Lung (tissue), 11 donors: ENCODE measurements at regions not wholly inside any gene's neighbourhood (a gene's known extent, or its start where the extent isn't known, plus 50 kb on each side); places are given as distances from the start of the nearest gene placed in this dataset.

ENCODE experiments used
- ATAC-seq: fragments of 200-7000 bp; cut with Tn5 transposase; one replicate; pipeline ENCODE4 v1.9.1; 2020; ENCODE audit warnings: moderate number of reproducible peaks; ENCODE audit not compliant: insufficient read depth, low FRiP score
- DNase-seq, 3 donors: peaks; one replicate each; pipeline ENCODE4 v3.0.0-alpha.2; 2013 to 2017
- H3K27ac ChIP-seq, 2 donors: one replicate each; pipeline ENCODE4 v1.5.1; 2013; ENCODE audit warnings: mild to moderate bottlenecking in 2 of 2, moderate library complexity in 2 of 2, control low read depth in 1 of 2, inconsistent platforms in 1 of 2, low read depth in 1 of 2, low read length in 1 of 2
- H3K27me3 ChIP-seq, 3 donors: one replicate each; pipeline ENCODE4 v1.5.1; 2013; ENCODE audit warnings: low read length in 2 of 3; ENCODE audit not compliant: control insufficient read depth in 3 of 3, insufficient read depth in 3 of 3
- H3K36me3 ChIP-seq, 4 donors: one replicate each; pipeline ENCODE4 v1.5.1; 2013; ENCODE audit warnings: low read length in 4 of 4, mild to moderate bottlenecking in 1 of 4, moderate library complexity in 1 of 4; ENCODE audit not compliant: control insufficient read depth in 4 of 4, insufficient read depth in 4 of 4
- H3K4me1 ChIP-seq, 5 donors: one replicate each; pipeline ENCODE4 v1.5.1; 2013; ENCODE audit warnings: low read length in 5 of 5, mild to moderate bottlenecking in 2 of 5, moderate library complexity in 1 of 5; ENCODE audit not compliant: control insufficient read depth in 5 of 5, insufficient read depth in 5 of 5
- H3K4me3 ChIP-seq: one replicate; pipeline ENCODE4 v1.5.1; 2013; ENCODE audit warnings: mild to moderate bottlenecking, control low read depth, moderate library complexity
- H3K9ac ChIP-seq, 2 donors: one replicate each; pipeline ENCODE4 v1.5.1; 2013; ENCODE audit warnings: low read length in 2 of 2, control low read depth in 1 of 2; ENCODE audit not compliant: insufficient read depth in 1 of 2
- H3K9me3 ChIP-seq, 4 donors: one replicate each; pipeline ENCODE4 v1.5.1; 2013; ENCODE audit warnings: low read length in 3 of 4, mild to moderate bottlenecking in 1 of 4, moderate library complexity in 1 of 4; ENCODE audit not compliant: control insufficient read depth in 4 of 4, insufficient read depth in 3 of 4
- CTCF ChIP-seq: IDR thresholded peaks from 2 replicates; pipeline ENCODE4 v1.5.1; 2012; ENCODE audit warnings: mild to moderate bottlenecking; ENCODE audit errors: control extremely low read depth, extremely low read depth
- WGBS, 2 donors: extraction: QIAGEN DNeasy Blood & Tissue Kit; methylation state at CpG; one replicate each; pipeline ENCODE4 v1.1.7; 2013; 5-methylcytosine and 5-hydroxymethylcytosine counted together
- donor health status: control.
- donor health status: control.
- donor health status: Bipolar disorder and iron deficiency.
- donor health status: healthy.
- donor health status: DM: yes; HTN: yes; CAD: no.

- no peak for ATAC-seq
- no peak for DNase-seq
- no peaks in the 10 kb centered on the region for H3K4me1 ChIP-seq
- peaks cover 0 to 3% (median 0%) of the 10 kb centered on the region in 4 donors for H3K9me3 ChIP-seq
- H3K27me3 ChIP-seq, result no peaks in the 10 kb centered on the region
- H3K36me3 ChIP-seq, result no peaks in the 10 kb centered on the region
- H3K4me3 ChIP-seq, result no peak overlapping the region
- H3K27ac ChIP-seq, result no peak overlapping the region
- TF ChIP-seq CTCF, result no peak
- no peak overlapping the region for H3K9ac ChIP-seq
- WGBS, 2 donors, result 71 to 74% methylated on average over 6 of the region's 6 CpGs
Measured at GRCh38 chr10:9243941-9244411, 1189.5 kb downstream of the GATA3 start.

- no peaks in the 10 kb centered on the region for H3K4me1 ChIP-seq
- no peak overlapping the region for H3K27ac ChIP-seq
- no peak for ATAC-seq
- DNase-seq, result peak in 1 of 3 donors; percentile 8
- H3K4me3 ChIP-seq, result no peak overlapping the region
- H3K36me3 ChIP-seq, result no peaks in the 10 kb centered on the region
- H3K9ac ChIP-seq, result no peak overlapping the region
- H3K9me3 ChIP-seq, result peaks cover 0 to 3% (median under 1%) of the 10 kb centered on the region in 4 donors
- no peak for TF ChIP-seq CTCF
- no peaks in the 10 kb centered on the region for H3K27me3 ChIP-seq
- WGBS, 2 donors, result 57 to 65% methylated on average over 1 of the region's 1 CpG
Measured at GRCh38 chr10:9244864-9245263, 1190.4 kb downstream of the GATA3 start.

GRCh38 chr10:9253121-9253520, 1198.6 kb downstream of the GATA3 start:
- no peak for ATAC-seq
- no peak overlapping the region for H3K4me3 ChIP-seq
- no peak for TF ChIP-seq CTCF
- no peaks in the 10 kb centered on the region for H3K36me3 ChIP-seq
- H3K27ac ChIP-seq, result no peak overlapping the region
- H3K4me1 ChIP-seq, result no peaks in the 10 kb centered on the region
- H3K27me3 ChIP-seq, result no peaks in the 10 kb centered on the region
- peak in 2 of 3 donors; percentile 40 to 54 for DNase-seq
- H3K9ac ChIP-seq, result no peak overlapping the region
- peaks cover 0 to 4% (median 0%) of the 10 kb centered on the region in 4 donors for H3K9me3 ChIP-seq

GRCh38 chr10:9254353-9254752, 1199.9 kb downstream of the GATA3 start:
- no peaks in the 10 kb centered on the region for H3K36me3 ChIP-seq
- H3K4me1 ChIP-seq, result no peaks in the 10 kb centered on the region
- H3K4me3 ChIP-seq, result no peak overlapping the region
- H3K27me3 ChIP-seq, result no peaks in the 10 kb centered on the region
- no peak for DNase-seq
- no peak for TF ChIP-seq CTCF
- H3K27ac ChIP-seq, result no peak overlapping the region
- ATAC-seq, result no peak
- 59 to 76% methylated on average over 2 of the region's 2 CpGs for WGBS, 2 donors
- no peak overlapping the region for H3K9ac ChIP-seq
- H3K9me3 ChIP-seq, result peaks cover 0 to 4% (median 0%) of the 10 kb centered on the region in 4 donors
